CD14-positive monocyte (primary cell): ENCODE measurements at regions not wholly inside any gene's neighbourhood (a gene's known extent, or its start where the extent isn't known, plus 50 kb on each side); places are given as distances from the start of the nearest gene placed in this dataset.

Source experiments
- DNase-seq, 3 donors: peaks; one replicate each; pipeline ENCODE4 v3.0.0-alpha.2; 2011 to 2022
- H2AFZ ChIP-seq: 2 replicates; pipeline ENCODE4 v1.6.0; 2012; ENCODE audit warnings: mild to moderate bottlenecking, low read depth, low read length, inconsistent platforms; ENCODE audit not compliant: insufficient read depth, poor library complexity, severe bottlenecking
- H3K27ac ChIP-seq, 2 donors: 1 replicate in 1 of 2; 2 replicates in 1 of 2; pipeline ENCODE4 v1.5.1; 2012 to 2013; ENCODE audit warnings: low read length in 2 of 2, control low read depth in 1 of 2, inconsistent platforms in 1 of 2, low read depth in 1 of 2, mild to moderate bottlenecking in 1 of 2
- H3K27me3 ChIP-seq, 2 donors: one replicate each; pipeline versions ENCODE4 v1.6.0 to v1.6.1; 2011 to 2013; ENCODE audit warnings: low read length in 2 of 2; ENCODE audit not compliant: control insufficient read depth in 2 of 2, insufficient read depth in 2 of 2
- H3K36me3 ChIP-seq, 2 donors: replicated peaks in 1 of 2; 1 replicate in 1 of 2; 2 replicates in 1 of 2; pipeline versions ENCODE4 v1.5.1 to v1.6.1; 2012 to 2013; ENCODE audit warnings: low read length in 2 of 2, control low read depth in 1 of 2, inconsistent platforms in 1 of 2, mild to moderate bottlenecking in 1 of 2; ENCODE audit not compliant: insufficient read depth in 2 of 2, control insufficient read depth in 1 of 2
- H3K4me1 ChIP-seq, 2 donors: 1 replicate in 1 of 2; 2 replicates in 1 of 2; pipeline versions ENCODE4 v1.5.1 to v1.6.1; 2012 to 2013; ENCODE audit warnings: low read length in 2 of 2, control low read depth in 1 of 2, inconsistent platforms in 1 of 2, mild to moderate bottlenecking in 1 of 2, moderate library complexity in 1 of 2; ENCODE audit not compliant: insufficient read depth in 2 of 2, control insufficient read depth in 1 of 2
- H3K4me2 ChIP-seq: replicated peaks from 2 replicates; pipeline ENCODE3; 2012; ENCODE audit warnings: low read length, moderate library complexity, mild to moderate bottlenecking; ENCODE audit not compliant: poor library complexity, severe bottlenecking; ENCODE audit errors: extremely low read depth
- H3K4me3 ChIP-seq, 3 experiments: fragments of 200-600 bp in 1 of 3; sonication (generic) in 1 of 3; replicated peaks in 1 of 3; 1 replicate in 2 of 3; 2 replicates in 1 of 3; pipeline ENCODE4 v1.5.1; 2011 to 2013; ENCODE audit warnings: low read length in 3 of 3, mild to moderate bottlenecking in 3 of 3, control low read depth in 2 of 3, low read depth in 2 of 3, inconsistent platforms in 1 of 3, moderate library complexity in 1 of 3
- H3K79me2 ChIP-seq: 2 replicates; pipeline ENCODE4 v1.6.0; 2012; ENCODE audit warnings: mild to moderate bottlenecking, control low read depth, inconsistent platforms, low read length, moderate library complexity; ENCODE audit not compliant: insufficient read depth
- H3K9ac ChIP-seq: 2 replicates; pipeline ENCODE4 v1.6.0; 2017; ENCODE audit warnings: low read length, mild to moderate bottlenecking; ENCODE audit not compliant: insufficient read depth, poor library complexity, severe bottlenecking
- H3K9me3 ChIP-seq, 2 donors: replicated peaks in 1 of 2; 1 replicate in 1 of 2; 2 replicates in 1 of 2; pipeline versions ENCODE4 v1.5.1 to v1.6.1; 2012 to 2013; ENCODE audit warnings: low read length in 2 of 2, control low read depth in 1 of 2; ENCODE audit not compliant: control insufficient read depth in 1 of 2, insufficient read depth in 1 of 2
- H4K20me1 ChIP-seq: 2 replicates; pipeline ENCODE4 v1.6.0; 2012; ENCODE audit warnings: mild to moderate bottlenecking, low read length, control low read depth, moderate library complexity; ENCODE audit not compliant: insufficient read depth
- H3K27ac Mint-ChIP-seq, 7 donors: one replicate each; pipeline ENCODE4 v1.8.0; 2020; ENCODE audit warnings: mild to moderate bottlenecking in 7 of 7, mixed read lengths in 7 of 7, moderate library complexity in 6 of 7, inconsistent platforms in 2 of 7
- H3K27me3 Mint-ChIP-seq, 3 donors: one replicate each; pipeline ENCODE4 v1.8.0; 2021 to 2022; ENCODE audit warnings: low read depth in 3 of 3, mild to moderate bottlenecking in 3 of 3, mixed read lengths in 3 of 3, moderate library complexity in 3 of 3, inconsistent platforms in 1 of 3
- H3K36me3 Mint-ChIP-seq, 2 donors: one replicate each; pipeline ENCODE4 v1.8.0; 2020; ENCODE audit warnings: mixed read lengths in 2 of 2, inconsistent platforms in 1 of 2, mild to moderate bottlenecking in 1 of 2
- H3K4me1 Mint-ChIP-seq: one replicate; pipeline ENCODE4 v1.8.0; 2020; ENCODE audit warnings: mild to moderate bottlenecking, mixed read lengths
- H3K4me3 Mint-ChIP-seq, 2 donors: one replicate each; pipeline ENCODE4 v1.8.0; 2020; ENCODE audit warnings: mild to moderate bottlenecking in 2 of 2, mixed read lengths in 2 of 2, moderate library complexity in 1 of 2
- H3K9me3 Mint-ChIP-seq, 7 donors: one replicate each; pipeline ENCODE4 v1.8.0; 2020 to 2022; ENCODE audit warnings: mixed read lengths in 7 of 7, mild to moderate bottlenecking in 6 of 7, moderate library complexity in 6 of 7, inconsistent platforms in 2 of 7
- CTCF ChIP-seq: fragments of 200-600 bp; IDR thresholded peaks from one replicate; pipeline ENCODE4 v1.8.0; 2022; ENCODE audit warnings: antibody characterized with exemption, mild to moderate bottlenecking
- WGBS: methylation state at CpG from one replicate; pipeline ENCODE4 v1.1.5; 2013; ENCODE audit warnings: missing lambda C conversion rate; ENCODE audit not compliant: insufficient coverage; 5-methylcytosine and 5-hydroxymethylcytosine counted together
- intact Hi-C, 2 donors: fragments of 100-400 bp; cut with micrococcal nuclease; formaldehyde crosslinking; loops; one replicate each; pipeline versions ENCODE4 v1.15.0 to v1.15.1; 2023

DNA sequence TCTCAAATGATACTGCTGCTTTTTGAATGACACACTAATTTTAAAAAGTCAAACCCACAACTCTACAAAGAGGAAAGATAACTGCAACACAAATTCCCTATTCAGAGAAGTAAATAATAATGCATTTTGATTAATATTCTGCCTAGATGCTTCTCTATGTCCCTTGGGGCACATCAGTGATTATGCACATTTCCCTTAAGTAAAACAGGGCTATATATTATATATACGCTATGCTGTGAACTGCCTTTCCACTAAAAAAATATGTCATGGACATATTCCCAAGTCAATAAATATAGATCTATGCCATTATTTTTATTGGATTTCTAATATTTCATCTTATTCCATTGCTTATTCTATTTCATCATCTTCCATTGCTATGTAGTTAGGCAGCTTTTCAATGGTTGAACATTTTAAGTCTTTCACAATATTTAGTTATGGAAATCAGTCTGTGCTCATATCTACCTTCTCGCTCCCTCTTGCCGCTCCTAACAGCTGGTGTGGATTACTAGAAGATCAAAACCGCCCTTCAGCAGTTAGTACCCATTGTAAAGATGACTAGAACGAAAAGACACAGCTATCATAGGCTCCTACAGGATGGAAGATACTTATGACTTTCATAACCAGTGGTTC lies 468.2 kb upstream of the GOT2 start:
- no CpG with 5 or more reads among the region's 5 CpGs for WGBS
- Histone ChIP-seq H4K20me1 (no peaks in the 10 kb centered on the region), H3K9ac (no peak overlapping the region), H3K27ac (no peak overlapping the region), H3K79me2 (no peaks in the 10 kb centered on the region), H3K27me3 (no peaks in the 10 kb centered on the region), H3K36me3 (no peaks in the 10 kb centered on the region), H2AFZ (no peak overlapping the region), H3K9me3 (no peaks in the 10 kb centered on the region), H3K4me2 (no peak overlapping the region), H3K4me1 (no peaks in the 10 kb centered on the region), H3K4me3 (no peak overlapping the region)
- Mint-ChIP-seq H3K36me3 (no peaks in the 10 kb centered on the region), H3K27me3 (peaks cover 0 to 2% (median 1%) of the 10 kb centered on the region in 3 donors), H3K4me1 (no peaks in the 10 kb centered on the region), H3K27ac (no peak overlapping the region), H3K4me3 (no peak overlapping the region), H3K9me3 (peaks cover 0 to 5% (median 2%) of the 10 kb centered on the region in 7 donors)
- intact Hi-C loops, result no loop called here
- DNase-seq, result no peak
- no peak for TF ChIP-seq CTCF

DNA sequence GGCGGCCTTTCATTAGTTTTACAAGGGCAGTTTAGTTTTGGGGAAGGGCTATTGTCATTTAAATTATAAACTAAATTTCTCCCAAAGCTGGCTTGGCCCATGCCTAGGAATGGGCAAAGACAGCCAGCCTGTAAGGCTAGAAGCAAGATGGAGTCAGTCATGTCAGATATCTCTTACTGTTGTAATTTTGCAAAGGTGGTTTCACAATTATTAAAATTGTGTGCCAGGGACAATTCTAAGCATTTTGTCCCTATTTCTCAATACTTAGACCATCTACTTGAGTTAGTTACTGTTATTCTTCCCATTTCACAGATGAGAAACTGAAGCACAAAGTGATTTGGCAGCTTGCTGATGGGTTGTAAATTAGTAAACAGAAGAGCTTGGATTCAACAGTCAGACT lies 467.7 kb upstream of the GOT2 start:
- Histone ChIP-seq H3K4me2 (no peak overlapping the region), H3K79me2 (no peaks in the 10 kb centered on the region), H3K9ac (no peak overlapping the region), H3K4me1 (no peaks in the 10 kb centered on the region), H2AFZ (no peak overlapping the region), H3K4me3 (no peak overlapping the region), H3K27me3 (no peaks in the 10 kb centered on the region), H4K20me1 (no peaks in the 10 kb centered on the region), H3K36me3 (no peaks in the 10 kb centered on the region), H3K9me3 (no peaks in the 10 kb centered on the region), H3K27ac (no peak overlapping the region)
- TF ChIP-seq CTCF, result no peak
- H3K36me3 Mint-ChIP-seq, result no peaks in the 10 kb centered on the region
- no peak for DNase-seq
- H3K9me3 Mint-ChIP-seq, result peaks cover 0 to 5% (median 2%) of the 10 kb centered on the region in 7 donors
- no CpG with 5 or more reads among the region's 1 CpG for WGBS
- H3K4me3 Mint-ChIP-seq, result no peak overlapping the region
- no peak overlapping the region for H3K27ac Mint-ChIP-seq
- H3K27me3 Mint-ChIP-seq, result peaks cover 0 to 2% (median 1%) of the 10 kb centered on the region in 3 donors
- H3K4me1 Mint-ChIP-seq, result no peaks in the 10 kb centered on the region
- intact Hi-C loops, result no loop called here
